DMS114 treated with DMSO at 0.1 percent for 48 hours (cell line): ENCODE measurements at regions not wholly inside any gene's neighbourhood (a gene's known extent, or its start where the extent isn't known, plus 50 kb on each side); places are given as distances from the start of the nearest gene placed in this dataset.
"Not testable (repeated sequence)": the region's sequence is repeated elsewhere in the genome, so short reads cannot be mapped to it uniquely, and the experiment has no call there.

ENCODE experiments used
- DNase-seq: peaks from one replicate; lab custom pipeline; 2025; ENCODE audit not compliant: unreplicated experiment; lab: John Stamatoyannopoulos, UW

DNA sequence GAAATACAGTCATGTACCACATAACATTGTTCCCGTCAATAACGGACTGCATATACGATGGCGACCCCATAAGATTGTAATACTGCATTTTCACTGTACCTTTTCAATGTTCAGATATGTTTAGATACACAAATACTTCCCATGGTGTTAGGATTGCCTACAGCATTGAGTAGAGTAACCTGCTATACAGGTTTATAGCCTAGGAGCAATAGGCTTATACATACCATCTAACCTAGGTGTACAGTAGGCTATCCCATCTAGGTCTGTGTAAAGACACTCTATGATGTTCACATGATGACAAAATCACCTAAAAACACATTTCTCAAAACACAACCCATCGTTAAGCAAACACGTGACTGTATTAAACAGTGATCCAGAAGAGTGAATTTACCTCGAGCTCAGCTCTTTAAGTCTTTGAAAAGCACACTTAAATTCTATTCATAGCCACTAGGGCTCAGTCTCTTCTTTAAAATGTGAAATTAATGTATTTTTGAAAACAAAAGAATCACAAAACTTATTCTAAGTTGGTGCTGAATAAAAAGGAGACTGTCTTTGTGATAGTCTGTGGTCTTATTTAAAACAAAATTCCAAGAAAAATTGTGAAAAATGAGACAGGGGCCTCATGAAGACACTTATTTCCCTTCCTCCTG lies 239.1 kb upstream of the ARID2 start:
- no peak for DNase-seq

- no peak for DNase-seq
Observed at GRCh38 chr12:45494279-45494678, 235.2 kb upstream of the ARID2 start.

- DNase-seq: no peak
Observed at GRCh38 chr12:45498645-45499044, 230.9 kb upstream of the ARID2 start.

GRCh38 chr12:45502481-45503128 lies 226.9 kb upstream of the ARID2 start:
- DNase-seq: no peak

DNA sequence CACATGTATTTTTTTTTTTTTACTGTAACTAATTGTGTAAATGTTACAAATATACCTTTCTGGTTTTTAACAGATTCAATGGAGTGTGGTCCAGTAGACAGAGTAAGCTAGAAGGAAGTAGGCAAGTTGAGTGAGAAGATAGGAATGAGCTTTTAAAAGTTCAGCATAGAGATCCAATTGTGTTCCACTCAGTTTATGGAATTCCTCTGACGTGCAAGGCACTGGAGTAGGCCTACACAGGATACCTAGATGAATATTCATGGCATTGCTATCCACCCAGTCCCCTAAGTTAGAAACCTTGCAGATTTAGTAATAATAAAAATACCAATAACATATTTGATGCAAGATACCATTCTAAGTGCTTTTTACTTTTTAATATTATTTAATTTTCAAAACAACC lies 225.6 kb upstream of the ARID2 start:
- DNase-seq: no peak

- no peak for DNase-seq
Observed at GRCh38 chr12:45504316-45505010, 225.0 kb upstream of the ARID2 start.

- no peak for DNase-seq
Observed at GRCh38 chr12:45509187-45509586, 220.3 kb upstream of the ARID2 start.

GRCh38 chr12:45509621-45510020 lies 219.9 kb upstream of the ARID2 start:
- DNase-seq: no peak

DNA sequence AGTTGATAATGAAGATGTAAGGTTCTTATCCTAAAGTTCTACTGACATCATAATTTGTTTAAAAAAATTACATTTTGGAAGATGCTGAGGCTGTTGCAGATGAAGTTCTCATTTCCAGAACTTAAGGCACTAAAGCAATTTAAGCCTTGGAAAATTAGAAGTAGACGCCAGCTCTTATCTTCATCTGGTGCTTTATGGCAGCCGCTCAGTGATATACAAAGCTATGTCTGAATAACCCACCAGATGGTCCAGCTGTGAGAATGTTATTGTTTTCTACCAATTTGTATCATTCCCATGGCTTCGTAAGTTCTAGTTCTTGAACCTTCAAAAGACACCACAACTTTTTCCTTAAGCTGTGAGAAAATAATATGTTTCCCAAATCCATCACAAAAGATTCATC lies 212.1 kb upstream of the ARID2 start:
- DNase-seq: no peak

DNA sequence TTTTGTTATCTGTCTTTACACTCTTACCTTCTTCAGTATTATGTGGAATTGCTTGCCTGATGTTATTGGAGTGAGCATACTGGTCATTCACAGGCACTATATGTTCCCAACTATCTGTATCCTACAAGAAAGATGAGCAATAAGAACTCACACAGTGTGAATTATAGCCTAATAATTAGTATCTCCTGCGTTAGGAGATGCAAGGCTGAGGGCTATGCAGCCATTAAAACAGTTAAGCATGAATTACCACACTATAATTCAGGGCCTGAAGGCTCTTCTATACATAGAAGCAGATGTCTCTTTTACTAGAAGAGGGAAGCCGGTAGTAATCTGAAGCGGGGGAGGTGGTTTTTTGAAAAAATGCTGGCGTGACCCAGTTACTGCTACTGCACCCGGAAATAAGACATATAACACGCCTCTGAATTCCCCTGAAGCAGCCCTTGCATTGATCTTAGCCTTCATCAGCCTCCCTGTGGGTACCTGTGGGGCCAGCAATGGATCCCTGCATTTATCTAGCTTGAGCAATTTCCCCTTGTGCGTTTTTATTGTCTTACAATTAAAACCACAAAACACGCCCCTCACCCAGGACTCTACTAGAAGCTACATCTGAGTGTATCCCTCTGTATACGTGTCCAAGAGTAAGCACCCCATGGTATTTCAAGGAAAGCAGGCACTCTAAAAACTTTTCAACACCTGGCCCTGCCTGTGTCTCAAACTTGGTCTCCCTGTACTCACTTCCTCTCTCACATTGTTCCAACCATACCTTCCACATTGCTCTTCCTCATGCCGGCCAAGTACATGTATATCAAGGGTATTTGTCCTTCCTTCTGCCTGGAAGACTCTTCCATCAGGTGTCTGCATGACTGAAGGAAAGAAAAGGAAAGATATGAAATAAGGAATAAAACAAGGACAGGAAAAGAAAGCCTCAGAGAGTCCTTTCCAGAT lies 210.9 kb upstream of the ARID2 start:
- no peak for DNase-seq

DNA sequence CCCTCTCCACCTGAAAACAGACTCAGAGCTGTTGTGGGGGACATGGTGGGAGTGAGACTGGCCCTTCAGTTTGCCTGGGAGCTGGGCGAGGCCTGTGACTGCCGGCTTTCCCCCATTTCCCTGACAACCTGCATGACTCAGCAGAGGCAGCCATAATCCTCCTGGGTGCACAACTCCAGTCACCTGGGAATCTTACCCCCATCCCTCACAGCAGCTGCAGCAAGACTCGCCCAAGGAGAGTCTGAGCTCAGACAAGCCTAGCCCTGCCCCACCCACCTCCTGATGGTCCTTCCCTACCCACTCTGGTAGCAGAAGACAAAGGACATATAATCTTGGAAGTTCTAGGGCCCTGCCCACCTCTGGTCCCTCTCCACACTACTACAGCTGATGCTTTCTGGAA lies 207.3 kb upstream of the ARID2 start:
- DNase-seq: no peak

DNA sequence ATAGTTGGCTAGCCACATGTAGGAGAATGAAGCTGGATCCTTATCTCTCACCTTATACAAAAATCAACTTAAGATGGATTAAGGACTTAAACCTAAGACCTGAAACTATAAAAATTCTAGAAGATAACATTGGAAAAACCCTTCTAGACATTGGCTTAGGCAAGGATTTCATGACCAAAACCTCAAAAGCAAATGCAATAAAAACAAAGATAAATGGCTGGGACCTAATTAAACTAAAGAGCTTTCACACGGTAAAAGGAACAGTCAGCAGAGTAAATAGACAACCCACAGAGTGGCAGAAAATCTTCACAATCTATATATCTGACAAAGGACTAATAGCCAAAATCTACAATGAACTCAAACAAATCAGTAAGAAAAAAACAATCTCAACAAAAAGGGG lies 202.7 kb upstream of the ARID2 start:
- DNase-seq: not testable (repeated sequence)

DNA sequence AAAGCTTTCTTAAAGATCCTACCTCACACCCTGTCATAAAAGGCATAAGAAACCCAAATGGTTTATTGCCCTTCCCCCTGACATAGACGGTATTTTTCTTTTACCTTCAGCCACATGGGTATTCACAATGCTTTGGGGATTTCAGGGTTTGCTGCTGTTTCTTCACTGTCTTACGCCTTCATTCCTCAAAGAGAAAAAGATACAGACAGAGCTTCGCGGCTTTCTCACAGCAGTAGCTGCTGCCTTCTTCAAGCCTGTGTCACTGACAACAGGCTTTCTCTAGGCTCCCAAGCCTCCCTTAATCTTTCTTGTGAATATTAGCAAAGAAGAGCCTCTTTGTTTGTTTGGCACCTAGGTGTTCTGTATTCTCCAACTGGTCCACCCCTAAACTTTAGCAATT lies 197.4 kb upstream of the ARID2 start:
- no peak for DNase-seq

DNA sequence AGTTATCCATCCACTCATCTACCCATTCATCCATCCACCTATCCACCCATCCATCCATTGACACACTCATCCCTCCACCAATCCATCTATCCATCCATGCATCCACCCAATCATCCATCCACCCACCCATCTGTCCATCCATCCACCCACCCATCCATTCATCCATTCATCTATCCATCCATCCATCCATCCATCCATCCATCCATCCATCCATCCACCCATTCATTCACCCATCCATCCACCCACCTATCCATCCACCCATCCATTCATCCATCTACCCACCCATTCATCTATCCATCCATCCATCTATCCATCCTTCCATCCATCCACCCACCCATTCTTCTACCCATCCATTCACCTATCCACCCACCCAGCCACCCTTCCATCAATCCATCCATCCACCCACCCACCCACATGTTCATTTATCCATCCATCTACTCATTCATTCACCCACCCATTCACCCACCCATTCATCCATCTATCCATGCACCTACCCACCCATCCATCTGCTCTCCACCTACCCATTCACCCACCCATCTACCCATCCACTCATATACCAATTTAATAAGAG lies 193.8 kb upstream of the ARID2 start:
- DNase-seq: no peak

- no peak for DNase-seq
Observed at GRCh38 chr12:45536284-45536683, 193.2 kb upstream of the ARID2 start.

GRCh38 chr12:45540661-45541341 lies 188.7 kb upstream of the ARID2 start:
- DNase-seq: no peak

DNA sequence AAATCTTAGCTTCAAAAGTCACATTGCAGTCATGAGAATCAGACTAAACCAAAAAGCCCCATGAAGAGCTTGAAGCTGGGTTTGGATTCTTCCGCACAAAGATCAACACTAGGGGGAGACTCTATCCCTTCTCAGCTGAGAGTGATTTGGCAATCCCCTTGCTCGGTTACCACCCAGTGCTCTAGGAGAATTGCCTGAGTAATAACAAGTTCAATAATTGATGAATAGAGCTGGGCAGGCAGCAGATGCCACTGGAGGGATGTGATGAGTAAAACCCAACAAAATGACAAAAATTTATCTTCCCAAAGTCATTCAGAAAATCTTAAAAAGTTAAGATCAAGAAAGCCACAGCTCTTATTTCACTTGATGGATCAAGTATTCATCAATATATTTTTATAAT lies 185.6 kb upstream of the ARID2 start:
- DNase-seq: peak; percentile 73

DNA sequence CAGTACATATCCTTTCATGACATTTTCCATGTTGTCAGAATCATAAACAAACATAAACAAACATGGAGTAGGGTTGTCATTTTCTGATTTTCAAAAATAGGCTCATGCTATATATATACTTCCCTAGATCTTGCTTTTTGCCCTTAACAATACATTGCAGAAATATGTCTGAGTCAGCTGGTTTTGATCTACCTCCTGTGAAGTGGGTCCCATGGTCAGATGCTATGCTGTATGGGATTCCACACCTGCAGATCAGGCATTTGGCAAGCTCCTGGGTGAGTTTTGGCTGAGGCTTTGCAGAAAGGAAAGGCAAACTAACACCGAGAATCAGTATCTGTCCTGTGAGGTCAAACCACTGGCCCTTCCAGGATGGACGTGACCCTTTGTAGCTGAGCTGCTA lies 183.0 kb upstream of the ARID2 start:
- DNase-seq: no peak

DNA sequence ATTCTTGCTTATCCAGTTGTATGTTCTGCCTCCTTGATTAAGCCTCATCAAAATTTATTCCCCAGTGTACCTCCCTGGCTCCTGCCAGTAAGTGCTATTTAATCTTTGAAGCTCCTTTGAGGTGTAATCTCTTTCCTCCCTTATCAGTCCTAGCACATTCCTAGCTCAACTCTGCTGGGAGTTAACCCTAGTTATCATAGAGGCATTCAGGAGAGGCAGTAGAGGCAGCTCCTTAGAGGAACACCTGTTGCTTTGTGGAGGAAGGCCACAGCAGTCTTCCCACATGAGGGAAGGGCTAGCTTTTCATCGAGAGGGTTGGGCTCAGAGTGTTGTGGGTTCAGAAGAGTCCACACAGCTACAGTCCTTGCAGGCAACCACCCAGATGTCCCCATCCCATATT lies 182.4 kb upstream of the ARID2 start:
- DNase-seq: no peak

GRCh38 chr12:45547822-45548221 lies 181.7 kb upstream of the ARID2 start:
- peak; percentile 4 for DNase-seq
